ENCODE measurements at regions not wholly inside any gene's neighbourhood (a gene's known extent, or its start where the extent isn't known, plus 50 kb on each side); places are given as distances from the start of the nearest gene placed in this dataset.

DNA sequence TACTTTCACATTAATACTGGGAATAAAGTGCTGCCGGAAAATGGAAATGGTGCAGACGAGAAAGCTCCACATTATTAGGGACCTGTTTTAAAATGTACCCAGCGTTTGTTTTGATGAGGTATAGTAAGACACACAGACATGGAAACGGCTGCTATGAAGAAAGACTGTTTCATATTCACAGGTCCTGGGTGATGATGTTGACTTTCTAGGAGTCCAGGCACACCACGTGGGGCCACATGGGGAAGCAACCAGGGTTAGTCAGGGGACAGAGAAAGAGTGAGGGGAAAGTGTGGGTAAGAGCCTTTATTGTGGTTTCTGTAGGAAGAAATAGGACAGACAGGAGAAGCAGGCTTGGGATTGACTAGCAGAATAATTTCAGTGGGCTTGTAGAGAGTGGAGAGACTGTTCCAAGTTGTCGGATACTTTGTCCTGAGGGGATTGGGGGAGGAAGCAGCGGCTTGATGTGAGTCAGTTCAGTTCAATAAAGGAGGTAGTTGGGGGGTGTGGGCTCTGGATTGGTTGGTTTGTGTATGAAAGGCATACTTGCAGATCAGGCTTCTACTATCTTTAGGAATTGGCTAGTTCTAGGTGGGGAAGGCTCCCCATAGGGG is 112.0 kb upstream of the MCHR2 start:
- Histone ChIP-seq H4K20me1 (ENCODE audit: insufficient read depth) (no peaks in the 10 kb centered on the region), H3K9ac (no peak overlapping the region), H3K27me3 (ENCODE audit: insufficient read depth, low read depth) (no peaks in the 10 kb centered on the region), H3K79me2 (ENCODE audit: insufficient read depth, low read depth) (no peaks in the 10 kb centered on the region), H3K4me3 (IDR thresholded peaks at IDR 0.05; ENCODE audit: insufficient read depth, low read depth, low read length) (no peak overlapping the region), H3K4me1 (ENCODE audit: low read depth, poor library complexity, severe bottlenecking) (no peaks in the 10 kb centered on the region), H3K27ac (no peak overlapping the region), H2AFZ (ENCODE audit: low read depth) (no peak overlapping the region), H3K4me2 (no peak overlapping the region), H3K36me3 (ENCODE audit: insufficient read depth) (no peaks in the 10 kb centered on the region)
- TF ChIP-seq, protein P1, sequence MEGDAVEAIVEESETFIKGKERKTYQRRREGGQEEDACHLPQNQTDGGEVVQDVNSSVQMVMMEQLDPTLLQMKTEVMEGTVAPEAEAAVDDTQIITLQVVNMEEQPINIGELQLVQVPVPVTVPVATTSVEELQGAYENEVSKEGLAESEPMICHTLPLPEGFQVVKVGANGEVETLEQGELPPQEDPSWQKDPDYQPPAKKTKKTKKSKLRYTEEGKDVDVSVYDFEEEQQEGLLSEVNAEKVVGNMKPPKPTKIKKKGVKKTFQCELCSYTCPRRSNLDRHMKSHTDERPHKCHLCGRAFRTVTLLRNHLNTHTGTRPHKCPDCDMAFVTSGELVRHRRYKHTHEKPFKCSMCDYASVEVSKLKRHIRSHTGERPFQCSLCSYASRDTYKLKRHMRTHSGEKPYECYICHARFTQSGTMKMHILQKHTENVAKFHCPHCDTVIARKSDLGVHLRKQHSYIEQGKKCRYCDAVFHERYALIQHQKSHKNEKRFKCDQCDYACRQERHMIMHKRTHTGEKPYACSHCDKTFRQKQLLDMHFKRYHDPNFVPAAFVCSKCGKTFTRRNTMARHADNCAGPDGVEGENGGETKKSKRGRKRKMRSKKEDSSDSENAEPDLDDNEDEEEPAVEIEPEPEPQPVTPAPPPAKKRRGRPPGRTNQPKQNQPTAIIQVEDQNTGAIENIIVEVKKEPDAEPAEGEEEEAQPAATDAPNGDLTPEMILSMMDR (conservative IDR thresholded peaks at IDR 0.05; ENCODE audit: low read depth, low read length), result no peak

DNA sequence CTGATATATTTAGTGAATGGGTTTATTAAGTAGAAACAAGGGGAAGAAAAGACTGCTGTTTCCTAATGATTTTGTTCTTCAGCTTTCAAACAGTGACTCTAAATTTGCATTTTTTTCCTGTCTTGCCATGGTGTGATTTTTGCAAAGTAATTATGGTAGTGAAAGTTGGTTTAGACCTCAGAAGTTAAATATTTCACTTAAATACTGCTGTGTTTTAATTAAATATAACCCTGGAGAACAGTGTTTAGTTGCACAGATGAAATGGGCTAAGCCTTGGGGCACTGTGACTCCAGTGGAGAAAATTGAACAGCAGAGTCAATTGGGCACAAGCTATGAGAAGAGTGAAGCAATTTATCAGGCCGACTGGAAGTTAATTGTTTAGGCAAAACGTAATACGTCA is 111.1 kb upstream of the MCHR2 start:
- no peaks in the 10 kb centered on the region for H3K4me1 ChIP-seq (ENCODE audit: low read depth, poor library complexity, severe bottlenecking)
- no peaks in the 10 kb centered on the region for H3K79me2 ChIP-seq (ENCODE audit: insufficient read depth, low read depth)
- H3K4me3 ChIP-seq (IDR thresholded peaks at IDR 0.05; ENCODE audit: insufficient read depth, low read depth, low read length), result no peak overlapping the region
- H3K27ac ChIP-seq, result no peak overlapping the region
- H3K4me2 ChIP-seq, result no peak overlapping the region
- no peaks in the 10 kb centered on the region for H4K20me1 ChIP-seq (ENCODE audit: insufficient read depth)
- no peak overlapping the region for H3K9ac ChIP-seq
- H3K27me3 ChIP-seq (ENCODE audit: insufficient read depth, low read depth), result no peaks in the 10 kb centered on the region
- no peak overlapping the region for H2AFZ ChIP-seq (ENCODE audit: low read depth)
- no peaks in the 10 kb centered on the region for H3K36me3 ChIP-seq (ENCODE audit: insufficient read depth)
- TF ChIP-seq, protein P1 (conservative IDR thresholded peaks at IDR 0.05; ENCODE audit: low read depth, low read length), result no peak

DNA sequence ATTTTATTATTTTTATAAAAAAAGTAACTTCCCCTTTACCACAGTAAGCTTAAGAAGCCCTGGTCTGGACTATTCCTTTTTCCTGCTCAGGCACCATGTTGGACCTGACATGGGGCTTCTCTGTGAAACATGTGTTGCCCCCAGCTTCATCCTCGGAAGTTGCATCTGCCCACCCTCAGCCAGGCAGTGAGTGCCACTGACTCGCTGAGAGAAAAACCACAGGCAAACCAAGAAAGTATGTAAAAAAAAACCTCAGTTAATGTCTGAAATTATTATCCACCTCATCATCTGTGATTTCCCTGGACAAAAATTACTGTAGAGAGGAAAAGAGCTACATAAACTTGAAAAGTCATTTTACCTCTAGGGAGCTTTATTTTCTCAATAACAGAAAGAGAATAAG is 109.9 kb upstream of the MCHR2 start:
- TF ChIP-seq, protein P1 (conservative IDR thresholded peaks at IDR 0.05; ENCODE audit: low read depth, low read length), result no peak
- Histone ChIP-seq H3K9ac (no peak overlapping the region), H2AFZ (ENCODE audit: low read depth) (no peak overlapping the region), H3K79me2 (ENCODE audit: insufficient read depth, low read depth) (no peaks in the 10 kb centered on the region), H3K4me3 (IDR thresholded peaks at IDR 0.05; ENCODE audit: insufficient read depth, low read depth, low read length) (no peak overlapping the region), H3K27ac (no peak overlapping the region), H3K4me1 (ENCODE audit: low read depth, poor library complexity, severe bottlenecking) (no peaks in the 10 kb centered on the region), H3K4me2 (no peak overlapping the region), H3K27me3 (ENCODE audit: insufficient read depth, low read depth) (no peaks in the 10 kb centered on the region), H3K36me3 (ENCODE audit: insufficient read depth) (no peaks in the 10 kb centered on the region), H4K20me1 (ENCODE audit: insufficient read depth) (no peaks in the 10 kb centered on the region)

DNA sequence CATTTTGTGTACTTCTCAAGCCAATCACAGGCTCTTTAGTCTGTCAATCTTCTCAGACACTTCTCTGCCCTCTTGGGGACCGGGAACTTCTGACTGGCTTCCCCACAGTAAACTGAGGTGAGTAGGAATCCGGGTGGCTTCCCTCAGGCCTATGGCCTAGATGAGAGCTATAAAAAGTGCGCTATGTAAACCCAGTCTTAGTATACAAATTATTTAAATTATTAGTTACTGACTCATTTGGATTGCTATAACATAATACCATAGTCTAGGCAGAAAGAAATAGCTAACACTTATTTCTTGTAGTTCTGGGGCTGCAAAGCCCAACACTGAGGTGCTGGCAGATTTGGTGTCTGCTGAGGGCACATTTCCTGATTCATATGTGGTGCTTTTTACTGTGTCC is 109.2 kb upstream of the MCHR2 start:
- Histone ChIP-seq H3K27me3 (ENCODE audit: insufficient read depth, low read depth) (no peaks in the 10 kb centered on the region), H3K79me2 (ENCODE audit: insufficient read depth, low read depth) (no peaks in the 10 kb centered on the region), H3K9ac (no peak overlapping the region), H4K20me1 (ENCODE audit: insufficient read depth) (no peaks in the 10 kb centered on the region), H3K4me3 (IDR thresholded peaks at IDR 0.05; ENCODE audit: insufficient read depth, low read depth, low read length) (no peak overlapping the region), H2AFZ (ENCODE audit: low read depth) (no peak overlapping the region), H3K4me1 (ENCODE audit: low read depth, poor library complexity, severe bottlenecking) (no peaks in the 10 kb centered on the region), H3K36me3 (ENCODE audit: insufficient read depth) (no peaks in the 10 kb centered on the region), H3K4me2 (no peak overlapping the region), H3K27ac (no peak overlapping the region)
- TF ChIP-seq, protein P1 (conservative IDR thresholded peaks at IDR 0.05; ENCODE audit: low read depth, low read length), result no peak

All from KMS-11 (cell line).